ENCODE measurements at regions not wholly inside any gene's neighbourhood (a gene's known extent, or its start where the extent isn't known, plus 50 kb on each side); places are given as distances from the start of the nearest gene placed in this dataset.
"Not testable (repeated sequence)": the region's sequence is repeated elsewhere in the genome, so short reads cannot be mapped to it uniquely, and the experiment has no call there.

DNA sequence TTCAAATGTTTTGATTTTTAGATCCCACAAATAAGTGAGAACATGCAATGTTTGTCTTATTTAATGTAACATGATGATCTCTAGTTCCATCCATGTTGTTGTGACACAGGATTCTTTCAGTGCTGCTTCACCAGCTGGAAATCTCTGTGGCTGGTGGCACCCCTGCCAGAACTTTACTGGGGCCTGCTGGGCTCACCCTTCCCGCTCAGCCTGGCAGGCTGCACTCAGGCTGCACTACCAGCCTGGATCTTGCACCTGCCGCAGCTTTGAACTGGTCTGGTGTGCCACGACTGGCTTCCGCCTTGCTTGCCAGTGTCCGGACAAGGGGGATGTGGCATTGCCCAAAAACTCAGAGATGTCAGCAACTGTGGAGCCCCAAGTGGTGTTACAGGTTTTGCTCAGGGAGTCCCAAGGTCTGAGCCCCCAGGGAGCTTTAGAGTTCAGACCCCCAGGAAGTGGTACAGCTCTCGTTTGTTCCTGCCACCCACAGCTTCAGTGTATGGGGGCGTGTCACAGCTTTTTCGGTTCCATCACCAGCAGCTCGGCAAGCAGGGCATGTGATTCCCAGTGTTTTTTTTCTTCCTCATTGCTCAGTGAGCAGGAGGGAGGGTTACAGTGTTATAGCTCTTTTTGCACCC lies 72.3 kb upstream of the SYNCRIP start:
- Histone ChIP-seq H3K36me3 (no peaks in the 10 kb centered on the region), H3K4me1 (ENCODE audit: control insufficient read depth in 1 of 2, low read depth in 2 of 2) (no peaks in the 10 kb centered on the region), H3K27me3 (replicated peaks; ENCODE audit: insufficient read depth) (no peaks in the 10 kb centered on the region), H3K9me3 (no peaks in the 10 kb centered on the region), H3K27ac (no peak overlapping the region), H3K4me3 (no peak overlapping the region)
- ATAC-seq (ENCODE audit: insufficient number of reproducible peaks, low FRiP score, low read depth) (no peak), DNase-seq (ENCODE audit: low spot score) (no peak)
- TF ChIP-seq, protein P1, sequence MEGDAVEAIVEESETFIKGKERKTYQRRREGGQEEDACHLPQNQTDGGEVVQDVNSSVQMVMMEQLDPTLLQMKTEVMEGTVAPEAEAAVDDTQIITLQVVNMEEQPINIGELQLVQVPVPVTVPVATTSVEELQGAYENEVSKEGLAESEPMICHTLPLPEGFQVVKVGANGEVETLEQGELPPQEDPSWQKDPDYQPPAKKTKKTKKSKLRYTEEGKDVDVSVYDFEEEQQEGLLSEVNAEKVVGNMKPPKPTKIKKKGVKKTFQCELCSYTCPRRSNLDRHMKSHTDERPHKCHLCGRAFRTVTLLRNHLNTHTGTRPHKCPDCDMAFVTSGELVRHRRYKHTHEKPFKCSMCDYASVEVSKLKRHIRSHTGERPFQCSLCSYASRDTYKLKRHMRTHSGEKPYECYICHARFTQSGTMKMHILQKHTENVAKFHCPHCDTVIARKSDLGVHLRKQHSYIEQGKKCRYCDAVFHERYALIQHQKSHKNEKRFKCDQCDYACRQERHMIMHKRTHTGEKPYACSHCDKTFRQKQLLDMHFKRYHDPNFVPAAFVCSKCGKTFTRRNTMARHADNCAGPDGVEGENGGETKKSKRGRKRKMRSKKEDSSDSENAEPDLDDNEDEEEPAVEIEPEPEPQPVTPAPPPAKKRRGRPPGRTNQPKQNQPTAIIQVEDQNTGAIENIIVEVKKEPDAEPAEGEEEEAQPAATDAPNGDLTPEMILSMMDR (IDR thresholded peaks at IDR 0.05), result no peak

DNA sequence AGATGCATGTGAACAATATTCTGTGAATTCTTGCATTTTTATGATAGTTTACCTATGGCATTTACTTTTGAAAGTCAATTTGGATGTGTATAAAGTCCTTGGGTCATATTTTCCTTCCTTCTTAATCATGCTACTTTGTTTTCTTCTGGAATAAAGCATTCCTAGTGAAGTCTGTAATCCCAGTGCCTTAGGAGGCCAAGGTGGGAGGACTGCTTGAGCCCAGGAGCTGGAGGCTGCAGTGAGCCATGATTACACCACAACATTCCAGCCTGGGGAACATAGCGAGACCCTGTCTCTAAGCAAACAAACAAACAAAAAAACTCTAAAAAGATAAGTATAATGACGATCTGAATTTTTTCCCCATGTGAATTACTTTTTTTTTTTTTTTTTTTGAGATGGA lies 69.7 kb upstream of the SYNCRIP start:
- Histone ChIP-seq H3K4me3 (no peak overlapping the region), H3K27ac (no peak overlapping the region), H3K9me3 (no peaks in the 10 kb centered on the region), H3K4me1 (ENCODE audit: control insufficient read depth in 1 of 2, low read depth in 2 of 2) (no peaks in the 10 kb centered on the region), H3K36me3 (no peaks in the 10 kb centered on the region), H3K27me3 (replicated peaks; ENCODE audit: insufficient read depth) (no peaks in the 10 kb centered on the region)
- DNase-seq (ENCODE audit: low spot score) (no peak), ATAC-seq (ENCODE audit: insufficient number of reproducible peaks, low FRiP score, low read depth) (no peak)
- TF ChIP-seq, protein P1 (IDR thresholded peaks at IDR 0.05), result no peak

- not testable (repeated sequence) for H3K9me3 ChIP-seq; H3K36me3 ChIP-seq; H3K27me3 ChIP-seq (replicated peaks; ENCODE audit: insufficient read depth); H3K27ac ChIP-seq; H3K4me1 ChIP-seq (ENCODE audit: control insufficient read depth in 1 of 2, low read depth in 2 of 2); DNase-seq (ENCODE audit: low spot score); H3K4me3 ChIP-seq; ATAC-seq (ENCODE audit: insufficient number of reproducible peaks, low FRiP score, low read depth)
Measured at GRCh38 chr6:85707515-85708145, 64.9 kb upstream of the SYNCRIP start.

GRCh38 chr6:85706272-85706671 lies 63.6 kb upstream of the SYNCRIP start:
- ATAC-seq (ENCODE audit: insufficient number of reproducible peaks, low FRiP score, low read depth), result no peak
- H3K36me3 ChIP-seq, result no peaks in the 10 kb centered on the region
- no peak overlapping the region for H3K27ac ChIP-seq
- no peaks in the 10 kb centered on the region for H3K9me3 ChIP-seq
- TF ChIP-seq, protein P1 (IDR thresholded peaks at IDR 0.05), result no peak
- no peaks in the 10 kb centered on the region for H3K27me3 ChIP-seq (replicated peaks; ENCODE audit: insufficient read depth)
- no peaks in the 10 kb centered on the region for H3K4me1 ChIP-seq (ENCODE audit: control insufficient read depth in 1 of 2, low read depth in 2 of 2)
- no peak for DNase-seq (ENCODE audit: low spot score)
- no peak overlapping the region for H3K4me3 ChIP-seq

DNA sequence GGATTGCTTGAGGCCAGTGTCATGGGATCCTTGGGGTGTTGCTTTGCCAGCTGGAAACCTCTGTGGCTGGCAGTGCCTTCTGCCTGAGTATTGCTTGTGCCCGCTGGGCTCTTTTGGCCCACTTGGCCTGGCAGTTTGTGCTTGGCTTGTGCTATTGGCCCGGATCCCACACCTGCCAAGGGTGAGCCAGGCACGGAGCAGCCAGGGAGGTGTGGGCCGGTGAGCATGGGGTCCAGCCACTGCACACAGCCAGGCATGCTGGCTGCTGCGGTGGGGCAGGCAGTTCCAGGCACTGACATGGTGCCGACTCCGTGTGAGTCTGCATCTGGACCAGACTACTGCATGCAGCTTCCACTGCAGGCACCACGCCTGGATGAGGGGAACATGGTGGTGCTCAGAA lies 62.5 kb upstream of the SYNCRIP start:
- no peaks in the 10 kb centered on the region for H3K27me3 ChIP-seq (replicated peaks; ENCODE audit: insufficient read depth)
- no peaks in the 10 kb centered on the region for H3K9me3 ChIP-seq
- no peak for DNase-seq (ENCODE audit: low spot score)
- H3K4me1 ChIP-seq (ENCODE audit: control insufficient read depth in 1 of 2, low read depth in 2 of 2), result no peaks in the 10 kb centered on the region
- ATAC-seq (ENCODE audit: insufficient number of reproducible peaks, low FRiP score, low read depth), result no peak
- no peak overlapping the region for H3K27ac ChIP-seq
- no peaks in the 10 kb centered on the region for H3K36me3 ChIP-seq
- TF ChIP-seq, protein P1 (IDR thresholded peaks at IDR 0.05), result no peak
- H3K4me3 ChIP-seq, result no peak overlapping the region

- no peaks in the 10 kb centered on the region for H3K36me3 ChIP-seq
- TF ChIP-seq, protein P1 (IDR thresholded peaks at IDR 0.05), result no peak
- H3K4me3 ChIP-seq, result no peak overlapping the region
- no peaks in the 10 kb centered on the region for H3K9me3 ChIP-seq
- ATAC-seq (ENCODE audit: insufficient number of reproducible peaks, low FRiP score, low read depth) (no peak), DNase-seq (ENCODE audit: low spot score) (no peak)
- H3K27me3 ChIP-seq (replicated peaks; ENCODE audit: insufficient read depth), result no peaks in the 10 kb centered on the region
- H3K4me1 ChIP-seq (ENCODE audit: control insufficient read depth in 1 of 2, low read depth in 2 of 2), result no peaks in the 10 kb centered on the region
- no peak overlapping the region for H3K27ac ChIP-seq
Measured at GRCh38 chr6:85703406-85703805, 60.7 kb upstream of the SYNCRIP start.

Data from thoracic aorta (tissue), 2 donors.